KMS-11 (cell line): ENCODE measurements at regions not wholly inside any gene's neighbourhood (a gene's known extent, or its start where the extent isn't known, plus 50 kb on each side); places are given as distances from the start of the nearest gene placed in this dataset.

Source experiments
- H2AFZ ChIP-seq: fragments of 200-600 bp; sonication (generic); 2 replicates; pipeline ENCODE4 v1.6.1; 2016; ENCODE audit warnings: antibody characterized with exemption, mixed run types, low read depth
- H3K27ac ChIP-seq: fragments of 200-600 bp; sonication (generic); 2 replicates; pipeline ENCODE4 v1.6.1; 2016; ENCODE audit warnings: mild to moderate bottlenecking, mixed run types
- H3K27me3 ChIP-seq: fragments of 200-600 bp; sonication (generic); 2 replicates; pipeline ENCODE4 v1.6.1; 2017; ENCODE audit warnings: mild to moderate bottlenecking, low read depth, mixed run types, moderate library complexity; ENCODE audit not compliant: insufficient read depth
- H3K36me3 ChIP-seq: fragments of 200-600 bp; sonication (generic); 2 replicates; pipeline ENCODE4 v1.6.1; 2017; ENCODE audit warnings: mild to moderate bottlenecking, mixed run types; ENCODE audit not compliant: insufficient read depth
- H3K4me1 ChIP-seq: fragments of 200-600 bp; sonication (generic); 2 replicates; pipeline ENCODE4 v1.6.1; 2016; ENCODE audit warnings: mild to moderate bottlenecking, low read depth, mixed run types; ENCODE audit not compliant: poor library complexity, severe bottlenecking
- H3K4me2 ChIP-seq: fragments of 200-600 bp; sonication (generic); 2 replicates; pipeline ENCODE4 v1.7.0; 2016; ENCODE audit warnings: mild to moderate bottlenecking, mixed run types
- H3K4me3 ChIP-seq: fragments of 200-600 bp; sonication (generic); IDR thresholded peaks from 2 replicates; pipeline ENCODE4 v1.6.1; 2017; ENCODE audit warnings: low read depth, low read length, mixed read lengths; ENCODE audit not compliant: insufficient read depth
- H3K79me2 ChIP-seq: fragments of 200-600 bp; sonication (generic); 2 replicates; pipeline ENCODE4 v1.6.1; 2016; ENCODE audit warnings: low read depth, mixed run types; ENCODE audit not compliant: insufficient read depth
- H3K9ac ChIP-seq: fragments of 200-600 bp; sonication (generic); 2 replicates; pipeline ENCODE4 v1.6.1; 2016; ENCODE audit warnings: mild to moderate bottlenecking, mixed run types
- H4K20me1 ChIP-seq: fragments of 200-600 bp; sonication (generic); 2 replicates; pipeline ENCODE4 v1.6.1; 2016; ENCODE audit warnings: mild to moderate bottlenecking, mixed run types; ENCODE audit not compliant: insufficient read depth
- TF ChIP-seq, protein P1 (sequence below): fragments of 200-600 bp; sonication (generic); conservative IDR thresholded peaks from 2 replicates; pipeline ENCODE4 v1.6.1; 2017; ENCODE audit warnings: low read depth, mild to moderate bottlenecking, antibody characterized with exemption, low read length, moderate library complexity, mixed read lengths

DNA sequence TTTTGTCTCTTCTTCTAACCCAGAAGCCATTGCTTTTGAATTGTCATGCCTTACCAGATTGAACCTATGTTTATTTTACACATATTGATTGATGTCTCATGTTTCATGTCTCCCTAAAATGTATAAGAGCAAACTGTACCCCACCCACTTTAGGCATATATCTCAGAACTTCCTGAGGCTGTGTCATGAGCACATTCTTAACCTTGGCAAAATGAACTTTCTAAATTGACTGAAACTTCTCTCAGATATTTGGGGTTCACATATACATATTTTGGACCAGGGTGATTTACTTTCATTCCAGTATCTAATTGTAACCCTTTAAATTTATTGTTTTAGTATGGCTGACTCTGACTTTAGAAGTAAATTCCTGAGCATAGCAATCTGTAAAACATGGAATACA, 723.9 kb upstream of the PCDH20 start:
- Histone ChIP-seq H3K79me2 (no peaks in the 10 kb centered on the region), H3K4me2 (no peak overlapping the region), H3K27me3 (no peaks in the 10 kb centered on the region), H3K27ac (no peak overlapping the region), H3K36me3 (no peaks in the 10 kb centered on the region), H3K4me1 (no peaks in the 10 kb centered on the region), H2AFZ (no peak overlapping the region), H4K20me1 (no peaks in the 10 kb centered on the region), H3K9ac (no peak overlapping the region), H3K4me3 (no peak overlapping the region)
- TF ChIP-seq, protein P1, sequence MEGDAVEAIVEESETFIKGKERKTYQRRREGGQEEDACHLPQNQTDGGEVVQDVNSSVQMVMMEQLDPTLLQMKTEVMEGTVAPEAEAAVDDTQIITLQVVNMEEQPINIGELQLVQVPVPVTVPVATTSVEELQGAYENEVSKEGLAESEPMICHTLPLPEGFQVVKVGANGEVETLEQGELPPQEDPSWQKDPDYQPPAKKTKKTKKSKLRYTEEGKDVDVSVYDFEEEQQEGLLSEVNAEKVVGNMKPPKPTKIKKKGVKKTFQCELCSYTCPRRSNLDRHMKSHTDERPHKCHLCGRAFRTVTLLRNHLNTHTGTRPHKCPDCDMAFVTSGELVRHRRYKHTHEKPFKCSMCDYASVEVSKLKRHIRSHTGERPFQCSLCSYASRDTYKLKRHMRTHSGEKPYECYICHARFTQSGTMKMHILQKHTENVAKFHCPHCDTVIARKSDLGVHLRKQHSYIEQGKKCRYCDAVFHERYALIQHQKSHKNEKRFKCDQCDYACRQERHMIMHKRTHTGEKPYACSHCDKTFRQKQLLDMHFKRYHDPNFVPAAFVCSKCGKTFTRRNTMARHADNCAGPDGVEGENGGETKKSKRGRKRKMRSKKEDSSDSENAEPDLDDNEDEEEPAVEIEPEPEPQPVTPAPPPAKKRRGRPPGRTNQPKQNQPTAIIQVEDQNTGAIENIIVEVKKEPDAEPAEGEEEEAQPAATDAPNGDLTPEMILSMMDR, result no peak

- Histone ChIP-seq H3K4me2 (no peak overlapping the region), H3K4me3 (no peak overlapping the region), H3K9ac (no peak overlapping the region), H3K27me3 (no peaks in the 10 kb centered on the region), H2AFZ (no peak overlapping the region), H3K27ac (no peak overlapping the region), H4K20me1 (no peaks in the 10 kb centered on the region), H3K4me1 (no peaks in the 10 kb centered on the region), H3K36me3 (no peaks in the 10 kb centered on the region), H3K79me2 (no peaks in the 10 kb centered on the region)
- TF ChIP-seq, protein P1, result no peak
Observed at GRCh38 chr13:62137629-62138405, 722.2 kb upstream of the PCDH20 start.

DNA sequence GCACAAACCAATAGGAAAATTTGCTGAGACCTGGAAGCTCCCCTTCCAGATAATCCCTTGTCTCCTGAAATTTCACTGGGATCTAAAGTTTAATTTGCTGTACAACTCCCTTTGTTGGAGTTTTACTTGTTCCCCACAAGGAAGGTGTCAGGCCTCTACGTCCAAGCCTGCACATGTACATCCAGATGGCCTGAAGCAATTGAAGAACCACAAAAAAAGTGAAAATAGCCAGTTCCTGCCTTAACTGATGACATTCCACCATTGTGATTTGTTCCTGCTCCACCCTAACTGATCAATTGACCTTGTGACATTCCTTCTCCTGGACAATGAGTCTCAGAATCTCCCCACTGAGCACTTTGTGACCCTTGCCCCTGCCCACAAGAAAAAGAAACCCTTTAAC, 716.0 kb upstream of the PCDH20 start:
- H3K27me3 ChIP-seq, result no peaks in the 10 kb centered on the region
- no peak overlapping the region for H3K27ac ChIP-seq
- no peaks in the 10 kb centered on the region for H4K20me1 ChIP-seq
- no peaks in the 10 kb centered on the region for H3K36me3 ChIP-seq
- H3K4me3 ChIP-seq, result no peak overlapping the region
- no peak overlapping the region for H3K4me2 ChIP-seq
- H3K79me2 ChIP-seq, result no peaks in the 10 kb centered on the region
- TF ChIP-seq, protein P1, result no peak
- H2AFZ ChIP-seq, result no peak overlapping the region
- no peaks in the 10 kb centered on the region for H3K4me1 ChIP-seq
- no peak overlapping the region for H3K9ac ChIP-seq

- no peaks in the 10 kb centered on the region for H3K79me2 ChIP-seq
- no peak overlapping the region for H3K9ac ChIP-seq
- H3K27ac ChIP-seq, result no peak overlapping the region
- H3K27me3 ChIP-seq, result no peaks in the 10 kb centered on the region
- no peak overlapping the region for H2AFZ ChIP-seq
- H3K4me3 ChIP-seq, result no peak overlapping the region
- no peaks in the 10 kb centered on the region for H3K4me1 ChIP-seq
- H4K20me1 ChIP-seq, result no peaks in the 10 kb centered on the region
- H3K4me2 ChIP-seq, result no peak overlapping the region
- TF ChIP-seq, protein P1, result no peak
- H3K36me3 ChIP-seq, result no peaks in the 10 kb centered on the region
Observed at GRCh38 chr13:62130062-62130970, 714.7 kb upstream of the PCDH20 start.
